PC-9 (cell line): ENCODE measurements at regions not wholly inside any gene's neighbourhood (a gene's known extent, or its start where the extent isn't known, plus 50 kb on each side); places are given as distances from the start of the nearest gene placed in this dataset.

ENCODE experiments used
- EZH2 ChIP-seq: fragments of 200-600 bp; sonication (generic); IDR thresholded peaks from 2 replicates; pipeline ENCODE4 v1.8.0; 2017; ENCODE audit warnings: antibody characterized with exemption, low read depth
- TF ChIP-seq, protein P1 (sequence below): fragments of 200-600 bp; sonication (generic); conservative IDR thresholded peaks from 2 replicates; pipeline ENCODE4 v1.6.1; 2017; ENCODE audit warnings: mixed run types, antibody characterized with exemption, mild to moderate bottlenecking, moderate library complexity

DNA sequence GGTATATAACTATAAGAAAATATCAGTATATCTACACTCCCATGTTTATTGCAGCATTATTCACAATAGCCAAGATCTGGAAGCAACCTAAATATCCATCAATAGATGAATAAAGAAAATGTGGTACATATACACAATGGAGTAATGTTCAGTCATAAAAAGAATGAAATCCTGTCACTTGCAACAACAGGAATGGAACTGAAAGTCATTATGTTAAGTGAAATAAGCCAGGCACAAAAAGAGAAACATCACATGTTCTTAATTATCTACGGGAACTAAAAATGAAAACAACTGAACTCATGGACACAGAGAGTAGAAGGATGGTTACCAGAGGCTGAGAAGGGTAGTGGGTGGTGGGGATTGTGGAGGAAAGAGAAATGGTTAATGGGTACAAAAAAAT lies 665.2 kb downstream of the TBC1D4 start:
- TF ChIP-seq, protein P1, sequence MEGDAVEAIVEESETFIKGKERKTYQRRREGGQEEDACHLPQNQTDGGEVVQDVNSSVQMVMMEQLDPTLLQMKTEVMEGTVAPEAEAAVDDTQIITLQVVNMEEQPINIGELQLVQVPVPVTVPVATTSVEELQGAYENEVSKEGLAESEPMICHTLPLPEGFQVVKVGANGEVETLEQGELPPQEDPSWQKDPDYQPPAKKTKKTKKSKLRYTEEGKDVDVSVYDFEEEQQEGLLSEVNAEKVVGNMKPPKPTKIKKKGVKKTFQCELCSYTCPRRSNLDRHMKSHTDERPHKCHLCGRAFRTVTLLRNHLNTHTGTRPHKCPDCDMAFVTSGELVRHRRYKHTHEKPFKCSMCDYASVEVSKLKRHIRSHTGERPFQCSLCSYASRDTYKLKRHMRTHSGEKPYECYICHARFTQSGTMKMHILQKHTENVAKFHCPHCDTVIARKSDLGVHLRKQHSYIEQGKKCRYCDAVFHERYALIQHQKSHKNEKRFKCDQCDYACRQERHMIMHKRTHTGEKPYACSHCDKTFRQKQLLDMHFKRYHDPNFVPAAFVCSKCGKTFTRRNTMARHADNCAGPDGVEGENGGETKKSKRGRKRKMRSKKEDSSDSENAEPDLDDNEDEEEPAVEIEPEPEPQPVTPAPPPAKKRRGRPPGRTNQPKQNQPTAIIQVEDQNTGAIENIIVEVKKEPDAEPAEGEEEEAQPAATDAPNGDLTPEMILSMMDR = no peak
- no peak for TF ChIP-seq EZH2
